ENCODE measurements at regions not wholly inside any gene's neighbourhood (a gene's known extent, or its start where the extent isn't known, plus 50 kb on each side); places are given as distances from the start of the nearest gene placed in this dataset.

DNA sequence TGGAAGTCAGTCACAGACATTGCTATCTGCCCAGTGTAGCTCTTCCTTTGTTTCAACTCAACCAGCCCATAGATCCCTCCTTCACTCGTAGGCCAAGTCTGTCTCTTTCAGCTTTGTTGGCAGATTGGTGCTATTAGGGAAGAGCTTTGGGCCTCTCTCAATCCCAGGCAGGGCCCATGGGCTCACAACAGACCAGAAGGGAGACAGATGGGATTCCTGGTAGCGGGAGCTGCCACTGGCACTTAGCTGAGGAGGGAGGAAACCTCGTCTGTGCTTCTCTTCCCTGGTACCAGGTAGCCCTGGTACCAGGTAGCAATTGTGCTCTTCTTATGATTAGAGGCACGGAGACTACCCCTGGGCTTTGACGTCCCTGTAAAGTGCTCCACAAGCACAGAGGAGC, 592.0 kb downstream of the TYW1 start:
- Mint-ChIP-seq H3K27ac (no peak overlapping the region), H3K4me3 (no peak overlapping the region), H3K36me3 (no peaks in the 10 kb centered on the region), H3K4me1 (no peaks in the 10 kb centered on the region), H3K27me3 (no peaks in the 10 kb centered on the region), H3K9me3 (no peaks in the 10 kb centered on the region)

DNA sequence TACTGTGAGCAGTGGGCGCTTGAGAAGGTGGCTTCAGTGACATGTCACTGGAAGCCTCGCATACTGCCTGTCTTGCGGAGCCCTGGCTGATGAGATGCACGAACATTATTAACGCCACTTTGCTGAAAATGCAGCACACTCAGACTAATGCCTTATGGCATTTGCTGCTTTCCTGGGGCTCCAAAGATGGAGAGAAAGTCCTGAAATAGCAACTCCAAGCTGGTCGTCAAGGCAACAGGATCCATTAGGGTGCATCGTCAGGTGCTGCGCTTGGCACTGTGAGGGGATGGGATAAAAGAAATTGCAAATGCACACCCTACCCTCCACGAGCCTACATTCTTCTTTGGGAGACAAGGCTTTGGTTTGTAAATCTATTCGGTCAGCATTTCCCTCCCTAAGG, 592.5 kb downstream of the TYW1 start:
- H3K4me1 Mint-ChIP-seq: no peaks in the 10 kb centered on the region
- no peak overlapping the region for H3K27ac Mint-ChIP-seq
- no peaks in the 10 kb centered on the region for H3K36me3 Mint-ChIP-seq
- H3K9me3 Mint-ChIP-seq: no peaks in the 10 kb centered on the region
- no peak overlapping the region for H3K4me3 Mint-ChIP-seq
- no peaks in the 10 kb centered on the region for H3K27me3 Mint-ChIP-seq

DNA sequence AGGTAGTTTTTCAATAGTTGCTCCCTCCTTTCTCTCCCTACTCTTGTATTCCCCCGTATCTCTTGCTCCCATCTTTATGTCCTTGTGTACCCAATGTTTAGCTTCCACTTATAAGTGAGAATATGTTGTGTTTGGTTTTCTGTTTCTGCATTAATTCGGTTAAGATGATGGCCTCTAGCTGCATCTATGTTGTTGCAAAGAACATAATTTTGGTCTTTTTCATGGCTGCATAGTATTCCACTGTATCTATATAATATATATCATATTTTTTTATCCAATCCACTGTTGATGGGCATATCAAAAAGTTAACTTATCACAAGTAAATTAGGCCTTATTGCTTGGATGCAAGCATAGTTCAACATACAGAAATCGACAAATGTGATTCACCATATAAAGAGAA, 594.0 kb downstream of the TYW1 start:
- H3K4me3 Mint-ChIP-seq: no peak overlapping the region
- no peaks in the 10 kb centered on the region for H3K9me3 Mint-ChIP-seq
- H3K27me3 Mint-ChIP-seq: no peaks in the 10 kb centered on the region
- H3K4me1 Mint-ChIP-seq: no peaks in the 10 kb centered on the region
- H3K27ac Mint-ChIP-seq: no peak overlapping the region
- no peaks in the 10 kb centered on the region for H3K36me3 Mint-ChIP-seq

DNA sequence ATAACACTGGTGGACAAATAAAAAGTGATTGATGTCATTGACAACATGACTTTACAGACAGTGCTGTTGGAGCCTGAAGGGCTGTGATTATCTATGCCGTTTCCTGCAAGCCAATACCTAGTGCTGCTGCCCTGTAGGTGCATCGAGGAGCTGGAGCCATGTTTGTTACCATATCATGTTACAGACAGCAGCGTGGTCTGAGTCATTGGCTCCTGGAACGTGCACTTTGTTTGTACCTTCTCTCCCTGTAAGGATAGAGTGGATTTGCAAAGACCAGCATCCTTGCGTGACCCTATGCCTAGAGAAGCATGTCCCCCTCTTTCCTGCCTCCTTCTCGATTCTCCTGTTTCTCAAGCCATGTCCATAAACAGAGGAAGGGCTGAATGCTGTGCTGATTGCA, 597.2 kb downstream of the TYW1 start:
- Mint-ChIP-seq H3K27ac (no peak overlapping the region), H3K4me3 (no peak overlapping the region), H3K4me1 (no peaks in the 10 kb centered on the region), H3K27me3 (no peaks in the 10 kb centered on the region), H3K9me3 (no peaks in the 10 kb centered on the region), H3K36me3 (no peaks in the 10 kb centered on the region)

DNA sequence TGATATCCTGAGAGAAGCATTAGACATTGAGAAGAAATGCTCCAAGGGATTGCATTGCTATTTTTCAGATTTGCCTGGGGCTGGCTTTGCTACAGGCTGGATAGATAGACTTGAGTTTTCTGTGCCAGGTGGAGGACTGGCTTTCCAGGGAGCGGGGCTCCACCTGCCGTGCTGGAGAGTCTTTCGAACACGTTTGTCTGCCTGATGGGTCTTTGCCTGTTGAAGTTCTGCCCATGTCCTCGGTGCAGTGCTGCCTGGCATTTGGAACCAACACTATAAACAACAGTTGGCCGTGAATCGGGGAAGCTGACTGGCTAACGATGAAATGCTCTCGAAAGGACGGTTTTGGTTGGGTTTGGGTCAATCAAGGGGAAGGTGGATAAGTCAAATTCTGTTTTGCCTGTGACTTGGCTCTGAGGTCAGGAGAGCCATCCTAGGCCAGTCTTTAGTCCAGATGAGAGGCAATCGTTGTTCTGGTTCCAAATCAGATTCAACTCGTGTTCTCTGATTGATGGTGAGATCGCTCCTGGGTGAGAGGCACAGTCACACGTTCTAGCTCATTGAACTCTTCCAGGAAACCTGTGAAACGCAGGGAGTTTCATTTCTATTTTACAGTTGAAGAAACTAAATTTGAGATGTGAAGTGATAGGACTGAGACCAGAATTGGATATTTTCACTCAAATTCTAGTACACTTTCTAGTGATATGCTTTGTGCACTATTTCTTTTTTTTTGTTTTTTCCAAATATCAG, 599.0 kb downstream of the TYW1 start:
- no peaks in the 10 kb centered on the region for H3K27me3 Mint-ChIP-seq
- peaks cover 5% of the 10 kb centered on the region for H3K9me3 Mint-ChIP-seq
- no peak overlapping the region for H3K4me3 Mint-ChIP-seq
- H3K4me1 Mint-ChIP-seq: no peaks in the 10 kb centered on the region
- no peaks in the 10 kb centered on the region for H3K36me3 Mint-ChIP-seq
- no peak overlapping the region for H3K27ac Mint-ChIP-seq

DNA sequence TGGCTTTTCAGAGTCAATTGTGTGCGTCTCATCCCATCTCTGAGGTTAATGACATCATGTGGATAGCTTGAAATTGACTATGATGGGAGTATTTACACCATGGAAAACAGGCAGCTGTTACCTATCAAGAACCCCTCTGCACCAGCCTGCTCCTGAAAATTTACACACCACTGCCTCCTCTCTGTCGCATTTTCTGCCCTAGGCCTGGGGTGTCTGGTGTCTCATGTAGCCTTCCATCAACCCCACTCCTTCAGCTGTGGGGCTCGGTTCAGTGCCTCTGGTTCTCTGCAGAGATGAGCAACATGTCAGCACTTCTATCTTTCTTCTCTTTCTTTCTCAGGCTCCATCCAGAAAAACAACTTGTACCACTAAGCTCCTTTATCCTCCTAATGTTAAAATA, 600.5 kb downstream of the TYW1 start:
- H3K27ac Mint-ChIP-seq: no peak overlapping the region
- H3K4me3 Mint-ChIP-seq: no peak overlapping the region
- no peaks in the 10 kb centered on the region for H3K36me3 Mint-ChIP-seq
- H3K9me3 Mint-ChIP-seq: peaks cover 6% of the 10 kb centered on the region
- H3K27me3 Mint-ChIP-seq: no peaks in the 10 kb centered on the region
- no peaks in the 10 kb centered on the region for H3K4me1 Mint-ChIP-seq

DNA sequence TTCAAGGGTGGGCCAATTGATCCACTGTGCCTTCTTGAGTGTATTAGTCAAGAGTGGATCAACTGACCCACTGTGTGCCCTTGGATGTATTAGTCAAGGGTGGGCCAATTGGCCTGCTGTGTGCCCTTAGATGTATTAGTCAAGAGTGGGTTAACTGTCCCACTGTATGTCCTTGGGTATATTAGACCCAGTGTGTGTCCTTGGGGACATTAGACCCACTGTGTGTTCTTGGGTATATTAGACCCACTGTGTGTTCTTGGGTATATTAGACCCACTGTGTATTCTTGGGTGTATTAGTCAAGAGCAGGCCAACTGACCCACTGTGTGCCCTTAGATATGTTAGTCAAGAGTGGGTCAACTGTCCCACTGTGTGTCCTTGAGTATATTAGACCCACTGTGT, 601.8 kb downstream of the TYW1 start:
- Mint-ChIP-seq H3K4me1 (no peaks in the 10 kb centered on the region), H3K27ac (no peak overlapping the region), H3K27me3 (peaks cover 2% of the 10 kb centered on the region), H3K4me3 (no peak overlapping the region), H3K36me3 (no peaks in the 10 kb centered on the region), H3K9me3 (peaks cover 9% of the 10 kb centered on the region)

DNA sequence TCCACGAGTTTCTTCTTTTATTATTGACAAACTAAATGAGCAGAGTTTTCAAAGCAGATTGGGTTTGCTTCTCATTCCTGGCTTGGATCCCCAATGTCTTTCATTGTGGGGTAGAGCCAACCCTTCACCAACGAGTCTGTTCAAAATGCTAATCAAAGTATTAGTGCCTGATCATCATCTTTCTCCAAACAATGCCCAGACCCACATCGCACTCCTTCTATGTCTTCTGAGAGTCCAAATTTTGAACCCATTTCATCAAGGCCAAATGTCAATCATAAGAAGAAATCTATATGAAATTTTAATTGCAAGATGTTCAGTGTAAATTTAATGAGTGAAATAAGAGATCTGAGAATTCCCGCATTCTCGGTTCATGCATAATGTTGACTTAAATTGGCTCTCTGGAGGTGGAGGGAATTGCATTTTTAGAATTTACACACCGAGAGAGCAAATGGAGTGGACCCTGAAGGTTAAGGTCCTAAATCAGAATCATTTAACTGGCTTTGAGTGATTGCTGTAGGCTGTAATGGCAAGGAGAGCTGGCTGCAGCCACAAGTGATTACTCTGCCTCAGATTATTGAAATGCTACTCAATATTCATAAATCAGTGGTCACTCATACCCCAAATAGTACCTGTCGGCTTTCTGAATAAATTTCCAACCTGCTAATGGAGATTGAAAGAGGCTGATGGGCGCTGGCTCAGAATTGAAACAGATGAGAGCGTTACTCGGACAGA, 602.9 kb downstream of the TYW1 start:
- peaks cover 9% of the 10 kb centered on the region for H3K9me3 Mint-ChIP-seq
- H3K27ac Mint-ChIP-seq: no peak overlapping the region
- H3K4me1 Mint-ChIP-seq: no peaks in the 10 kb centered on the region
- H3K36me3 Mint-ChIP-seq: no peaks in the 10 kb centered on the region
- no peak overlapping the region for H3K4me3 Mint-ChIP-seq
- peaks cover 2% of the 10 kb centered on the region for H3K27me3 Mint-ChIP-seq

DNA sequence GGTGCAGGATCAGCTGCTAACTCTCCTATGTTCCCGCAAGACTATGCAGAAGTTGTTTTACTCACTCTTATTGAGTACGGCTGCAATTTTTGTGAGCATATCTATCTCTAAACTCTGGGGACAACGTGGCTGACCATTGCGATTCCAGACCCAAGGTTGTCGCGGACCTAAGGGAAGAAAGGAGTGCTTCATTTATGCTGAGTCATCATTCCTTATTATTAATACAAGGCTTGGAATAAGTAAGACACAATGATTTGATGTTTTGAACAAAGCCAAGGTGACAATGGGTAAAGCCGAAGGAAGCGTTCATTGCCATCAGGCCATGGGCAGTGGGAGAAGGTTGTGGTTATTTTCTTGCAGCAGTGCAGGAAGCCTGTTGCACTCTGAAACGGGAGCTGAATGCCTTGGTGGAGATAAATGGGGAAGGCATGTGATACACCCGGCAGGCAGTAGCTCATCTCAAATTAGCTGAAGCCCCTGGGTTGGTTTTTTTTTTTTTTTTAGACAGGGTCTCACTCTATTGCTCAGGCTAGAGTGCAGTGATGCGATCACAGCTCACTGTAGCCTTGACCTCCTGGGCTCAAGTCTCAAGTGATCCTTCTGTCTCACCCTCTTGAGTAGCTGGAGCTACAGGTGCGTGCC, 605.7 kb downstream of the TYW1 start:
- H3K27me3 Mint-ChIP-seq: peaks cover 2% of the 10 kb centered on the region
- no peaks in the 10 kb centered on the region for H3K36me3 Mint-ChIP-seq
- no peak overlapping the region for H3K4me3 Mint-ChIP-seq
- peaks cover 14% of the 10 kb centered on the region for H3K9me3 Mint-ChIP-seq
- no peaks in the 10 kb centered on the region for H3K4me1 Mint-ChIP-seq
- no peak overlapping the region for H3K27ac Mint-ChIP-seq

DNA sequence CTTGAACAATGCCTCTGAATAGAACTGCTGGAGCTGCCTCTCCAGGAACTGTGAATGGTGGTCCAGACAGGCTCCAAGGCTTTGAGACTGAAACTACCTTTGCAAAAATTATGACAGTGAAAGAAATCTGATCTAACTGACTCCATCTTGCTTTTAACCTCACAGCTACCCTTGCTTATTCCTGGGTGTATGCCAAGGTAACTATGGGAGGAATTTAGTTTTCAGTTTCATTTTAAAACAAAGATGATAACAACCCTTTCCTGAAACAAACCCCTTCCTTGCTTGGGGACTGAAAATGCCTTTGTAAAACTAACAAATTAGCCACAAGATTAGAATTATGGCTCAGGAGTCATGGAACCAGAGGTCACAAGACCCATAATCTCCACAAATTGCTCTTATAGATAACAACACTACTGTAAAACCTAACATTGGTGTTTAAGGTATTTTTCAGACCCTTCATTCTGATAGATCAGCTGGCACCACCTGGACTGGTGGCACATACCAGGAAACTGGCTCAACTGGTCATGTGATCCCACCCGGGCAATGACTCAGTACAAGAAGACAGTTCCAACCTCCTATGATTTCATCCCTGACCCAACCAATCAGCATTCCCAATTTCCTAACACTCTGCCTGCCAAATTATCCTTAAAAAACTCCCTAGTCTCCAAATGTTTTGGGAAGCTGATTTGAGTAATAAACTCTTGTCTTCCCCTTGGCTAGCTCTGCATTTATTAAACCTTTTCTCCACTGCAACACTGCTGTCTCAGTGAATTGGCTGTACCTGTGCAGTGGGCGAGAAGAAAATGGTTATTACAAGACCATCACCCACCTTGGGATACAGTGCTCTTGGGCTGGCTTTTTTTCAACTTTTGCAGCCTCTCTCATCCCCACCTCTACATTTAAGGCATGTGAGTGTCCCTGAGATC, 608.1 kb downstream of the TYW1 start:
- Mint-ChIP-seq H3K4me1 (no peaks in the 10 kb centered on the region), H3K36me3 (no peaks in the 10 kb centered on the region), H3K4me3 (no peak overlapping the region), H3K27ac (no peak overlapping the region), H3K9me3 (peaks cover 14% of the 10 kb centered on the region), H3K27me3 (peaks cover 2% of the 10 kb centered on the region)

DNA sequence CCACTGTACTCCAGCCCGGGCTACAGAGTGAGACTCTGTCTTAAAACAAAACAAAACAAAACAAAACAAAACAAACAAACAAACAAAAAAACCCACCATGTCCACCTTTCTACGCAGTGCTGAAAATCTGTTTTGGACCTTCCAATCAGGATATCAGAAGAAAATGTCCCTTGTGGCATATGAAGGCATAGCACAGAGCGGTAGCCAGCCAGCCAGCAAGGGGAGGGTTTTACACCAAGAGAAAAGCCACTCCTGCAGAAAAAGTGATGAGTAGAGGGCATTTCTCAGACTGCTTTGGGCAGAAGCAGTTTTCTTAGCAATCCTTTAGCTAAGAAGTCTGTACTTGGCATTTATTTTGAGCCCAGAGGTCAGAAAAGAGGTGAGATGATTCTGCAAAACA, 612.2 kb downstream of the TYW1 start:
- Mint-ChIP-seq H3K9me3 (peaks cover 5% of the 10 kb centered on the region), H3K27ac (no peak overlapping the region), H3K27me3 (no peaks in the 10 kb centered on the region), H3K36me3 (no peaks in the 10 kb centered on the region), H3K4me3 (no peak overlapping the region), H3K4me1 (no peaks in the 10 kb centered on the region)

DNA sequence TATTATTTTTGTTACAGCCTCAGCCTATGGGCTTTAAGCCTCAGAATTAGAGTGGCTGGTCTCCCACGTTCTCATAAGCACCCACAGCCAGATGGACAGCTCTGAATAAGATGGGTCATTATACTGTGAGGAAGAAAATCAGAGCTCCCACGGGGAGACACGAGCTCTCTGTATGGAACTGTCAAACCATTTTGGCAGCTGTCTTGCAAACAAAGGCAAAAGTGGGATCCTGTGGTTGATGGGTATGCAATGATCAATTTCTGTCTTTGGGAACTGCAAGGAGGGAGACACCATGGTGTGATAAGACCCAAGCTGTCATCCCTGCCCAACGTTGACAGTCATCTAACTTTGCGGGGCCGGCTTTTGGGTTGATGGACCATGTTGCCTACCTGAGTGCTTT, 614.3 kb downstream of the TYW1 start:
- no peak overlapping the region for H3K4me3 Mint-ChIP-seq
- no peaks in the 10 kb centered on the region for H3K36me3 Mint-ChIP-seq
- H3K9me3 Mint-ChIP-seq: peaks cover 13% of the 10 kb centered on the region
- H3K27ac Mint-ChIP-seq: no peak overlapping the region
- H3K27me3 Mint-ChIP-seq: no peaks in the 10 kb centered on the region
- no peaks in the 10 kb centered on the region for H3K4me1 Mint-ChIP-seq

DNA sequence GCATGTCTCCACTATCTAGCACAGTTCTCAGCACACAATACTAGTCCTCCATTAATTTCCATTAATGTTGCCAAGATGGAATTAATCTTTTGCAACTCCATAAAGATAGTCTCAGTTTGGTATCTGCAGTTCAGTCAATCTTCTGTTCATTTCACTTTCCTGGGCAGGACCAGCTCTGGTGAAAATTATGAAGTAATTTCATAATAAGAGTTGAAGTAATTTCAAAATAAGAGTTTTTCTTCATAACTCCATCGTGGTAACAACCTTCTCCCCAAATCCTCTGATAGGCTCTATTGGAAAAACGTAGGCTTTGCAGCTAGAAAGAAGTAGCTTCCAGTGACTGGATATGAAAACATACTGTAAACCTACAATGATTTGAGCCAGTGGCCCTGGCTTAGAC, 618.2 kb downstream of the TYW1 start:
- Mint-ChIP-seq H3K27ac (no peak overlapping the region), H3K36me3 (no peaks in the 10 kb centered on the region), H3K9me3 (peaks cover 9% of the 10 kb centered on the region), H3K27me3 (peaks cover under 1% of the 10 kb centered on the region), H3K4me3 (no peak overlapping the region), H3K4me1 (no peaks in the 10 kb centered on the region)

DNA sequence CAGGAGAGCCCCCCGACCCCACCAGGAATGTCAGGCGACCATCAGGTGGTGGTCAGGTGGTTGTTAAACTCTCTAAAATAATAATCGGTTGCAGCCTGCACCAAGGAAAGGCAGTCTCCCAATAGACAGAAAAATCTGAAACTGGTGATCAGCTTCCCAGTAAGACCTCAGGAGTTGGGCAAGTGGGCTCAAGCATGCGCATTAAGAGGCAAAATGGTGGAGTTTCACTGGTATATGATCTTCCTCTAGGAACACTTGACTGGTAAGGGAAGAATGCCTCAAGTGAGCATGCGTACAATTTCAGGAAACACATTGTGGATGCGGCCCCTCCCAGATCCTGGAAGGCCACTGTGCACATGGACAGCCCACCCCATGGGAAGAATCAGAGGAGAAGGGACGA, 619.9 kb downstream of the TYW1 start:
- Mint-ChIP-seq H3K9me3 (peaks cover 14% of the 10 kb centered on the region), H3K4me3 (no peak overlapping the region), H3K27me3 (peaks cover 2% of the 10 kb centered on the region), H3K4me1 (no peaks in the 10 kb centered on the region), H3K27ac (no peak overlapping the region), H3K36me3 (no peaks in the 10 kb centered on the region)

DNA sequence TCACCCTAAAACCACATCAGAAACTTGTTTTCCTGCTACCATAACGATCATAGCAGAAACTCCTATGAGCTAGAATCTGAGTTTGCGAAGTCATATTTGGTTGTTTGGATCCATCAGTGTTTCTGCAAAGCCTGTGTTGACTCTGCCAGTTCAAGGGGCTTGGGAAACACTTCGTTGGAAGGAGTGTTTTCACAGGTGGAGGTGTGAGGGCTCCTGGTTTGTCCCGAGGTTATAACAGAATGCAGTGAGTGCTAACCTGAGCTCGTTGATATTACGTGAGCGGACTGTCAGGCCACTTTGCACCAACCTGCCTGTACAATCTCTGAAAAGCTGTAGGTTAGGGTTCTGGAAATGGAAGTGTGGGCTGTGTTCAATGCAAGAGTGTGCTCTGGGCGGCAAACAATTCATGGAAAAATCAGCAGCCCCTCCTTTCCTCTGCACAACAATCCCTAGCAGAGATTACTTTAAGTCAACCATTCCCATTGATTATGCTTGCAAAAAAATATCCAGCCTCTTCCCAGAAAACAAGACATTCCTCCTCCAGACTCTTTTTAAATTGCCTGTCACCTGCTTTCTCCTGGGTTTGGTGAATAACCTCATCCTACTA, 622.0 kb downstream of the TYW1 start:
- Mint-ChIP-seq H3K27ac (no peak overlapping the region), H3K4me3 (no peak overlapping the region), H3K4me1 (no peaks in the 10 kb centered on the region), H3K9me3 (peaks cover 14% of the 10 kb centered on the region), H3K36me3 (no peaks in the 10 kb centered on the region), H3K27me3 (peaks cover 10% of the 10 kb centered on the region)
